NT2/D1 (cell line): ENCODE measurements at regions not wholly inside any gene's neighbourhood (a gene's known extent, or its start where the extent isn't known, plus 50 kb on each side); places are given as distances from the start of the nearest gene placed in this dataset.

Experiments used
- DNase-seq: peaks from one replicate; pipeline ENCODE4 v3.0.0-alpha.2; 2011; ENCODE audit warnings: low read depth, low spot score
- H3K27me3 ChIP-seq: 2 replicates; pipeline ENCODE4 v1.6.0; 2011; ENCODE audit warnings: mild to moderate bottlenecking; ENCODE audit not compliant: insufficient read length, insufficient read depth
- H3K36me3 ChIP-seq: 2 replicates; pipeline ENCODE4 v1.6.1; 2011; ENCODE audit warnings: mild to moderate bottlenecking, low read length, mixed read lengths; ENCODE audit not compliant: insufficient read depth, insufficient read length
- H3K4me1 ChIP-seq: 2 replicates; pipeline ENCODE4 v1.5.1; 2011; ENCODE audit not compliant: insufficient read depth, insufficient read length
- H3K4me3 ChIP-seq: 2 replicates; pipeline ENCODE4 v1.5.1; 2011; ENCODE audit warnings: low read depth; ENCODE audit not compliant: insufficient read length
- H3K9ac ChIP-seq: 2 replicates; pipeline ENCODE4 v1.6.0; 2011; ENCODE audit warnings: low read depth; ENCODE audit not compliant: insufficient read length
- H3K9me3 ChIP-seq: 2 replicates; pipeline ENCODE4 v1.5.1; 2011; ENCODE audit warnings: mild to moderate bottlenecking, low read length; ENCODE audit not compliant: insufficient read depth
- SUZ12 ChIP-seq: IDR thresholded peaks from 2 replicates; pipeline ENCODE4 v1.6.1; 2011; ENCODE audit not compliant: insufficient read length, insufficient read depth; ENCODE audit errors: extremely low read depth
- YY1 ChIP-seq: IDR thresholded peaks from 2 replicates; pipeline ENCODE4 v1.6.1; 2011; ENCODE audit not compliant: insufficient read length, insufficient read depth
- ZNF274 ChIP-seq: IDR thresholded peaks from 2 replicates; pipeline ENCODE4 v1.6.1; 2011; ENCODE audit warnings: mild to moderate bottlenecking, low read depth, low read length

DNA sequence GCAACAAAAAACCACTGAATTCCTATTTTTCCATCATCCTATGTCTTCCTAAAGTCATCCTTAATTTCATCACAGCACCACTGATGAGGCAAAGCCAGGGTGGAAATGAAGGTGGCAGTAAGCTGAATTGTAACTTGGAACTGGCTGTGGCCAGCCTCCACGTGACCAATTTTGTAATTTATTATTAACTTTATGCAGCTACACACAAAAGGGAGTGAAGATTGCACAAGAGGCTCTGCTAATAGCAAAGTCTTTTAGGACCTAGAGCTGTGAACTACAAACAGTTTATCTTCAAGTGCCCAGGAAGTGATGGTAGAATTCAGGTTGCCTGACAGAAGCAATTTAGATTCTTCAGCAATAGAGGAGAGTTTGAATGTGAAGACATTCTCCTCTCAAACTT is 176.4 kb downstream of the CCDC71L start:
- TF ChIP-seq YY1: no peak
- no peak for TF ChIP-seq ZNF274
- no peak for TF ChIP-seq SUZ12
- Histone ChIP-seq H3K27me3 (no peaks in the 10 kb centered on the region), H3K4me1 (no peaks in the 10 kb centered on the region), H3K36me3 (no peaks in the 10 kb centered on the region), H3K4me3 (no peak overlapping the region), H3K9ac (no peak overlapping the region), H3K9me3 (no peaks in the 10 kb centered on the region)
- no peak for DNase-seq

DNA sequence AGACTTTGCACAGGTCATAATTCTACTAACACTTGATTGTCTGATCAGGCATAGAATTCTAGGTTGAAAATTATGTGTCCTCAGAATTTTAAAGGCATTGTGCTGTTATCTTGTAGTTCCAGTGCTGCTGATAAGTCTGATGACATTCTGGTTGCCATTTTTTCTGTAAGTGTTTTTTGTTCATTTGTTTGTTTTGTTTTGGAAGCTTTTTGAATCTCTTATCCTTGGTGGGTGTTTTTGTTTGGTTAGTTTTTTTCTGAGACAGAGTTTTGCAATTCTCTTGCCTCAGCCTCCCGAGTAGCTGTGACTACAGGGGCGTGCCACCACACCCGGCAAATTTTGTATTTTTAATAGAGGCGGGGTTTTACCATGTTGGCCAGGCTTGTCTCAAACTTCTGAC is 178.9 kb downstream of the CCDC71L start:
- no peak for DNase-seq
- Histone ChIP-seq H3K36me3 (no peaks in the 10 kb centered on the region), H3K9ac (no peak overlapping the region), H3K4me1 (no peaks in the 10 kb centered on the region), H3K9me3 (no peaks in the 10 kb centered on the region), H3K4me3 (no peak overlapping the region), H3K27me3 (no peaks in the 10 kb centered on the region)
- TF ChIP-seq YY1 (no peak), SUZ12 (no peak), ZNF274 (no peak)

GRCh38 chr7:106480616-106481031 is 180.3 kb downstream of the CCDC71L start:
- TF ChIP-seq ZNF274 (no peak), SUZ12 (no peak), YY1 (no peak)
- DNase-seq: no peak
- no peak overlapping the region for H3K4me3 ChIP-seq
- no peak overlapping the region for H3K9ac ChIP-seq
- H3K36me3 ChIP-seq: no peaks in the 10 kb centered on the region
- H3K4me1 ChIP-seq: no peaks in the 10 kb centered on the region
- H3K27me3 ChIP-seq: no peaks in the 10 kb centered on the region
- no peaks in the 10 kb centered on the region for H3K9me3 ChIP-seq

DNA sequence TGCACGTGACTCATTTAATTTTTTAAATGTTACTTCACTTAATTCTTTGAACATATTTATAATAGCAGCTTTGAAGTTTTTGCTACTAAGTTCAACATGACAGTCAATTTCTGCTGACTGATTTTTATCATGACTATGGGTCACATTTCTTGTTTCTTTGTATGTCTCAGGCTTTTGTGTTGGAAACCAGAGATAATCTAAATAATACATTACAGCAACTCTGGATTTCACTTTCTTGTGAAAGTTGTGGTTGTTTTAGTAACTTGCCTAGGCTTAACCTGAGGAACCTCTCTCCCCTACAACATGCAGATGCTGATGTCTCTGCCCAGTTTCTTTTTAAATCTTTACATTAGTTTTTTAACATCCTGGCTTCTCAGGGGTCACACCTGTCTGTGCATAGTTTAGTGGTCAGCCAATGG is 180.8 kb downstream of the CCDC71L start:
- no peaks in the 10 kb centered on the region for H3K36me3 ChIP-seq
- no peak overlapping the region for H3K9ac ChIP-seq
- no peak for DNase-seq
- H3K4me1 ChIP-seq: no peaks in the 10 kb centered on the region
- no peak for TF ChIP-seq SUZ12
- no peak for TF ChIP-seq ZNF274
- no peak for TF ChIP-seq YY1
- no peaks in the 10 kb centered on the region for H3K9me3 ChIP-seq
- H3K4me3 ChIP-seq: no peak overlapping the region
- H3K27me3 ChIP-seq: no peaks in the 10 kb centered on the region

- Histone ChIP-seq H3K9ac (no peak overlapping the region), H3K9me3 (no peaks in the 10 kb centered on the region), H3K27me3 (no peaks in the 10 kb centered on the region), H3K36me3 (no peaks in the 10 kb centered on the region), H3K4me1 (no peaks in the 10 kb centered on the region), H3K4me3 (no peak overlapping the region)
- no peak for TF ChIP-seq YY1
- no peak for TF ChIP-seq SUZ12
- no peak for TF ChIP-seq ZNF274
- DNase-seq: no peak
These were observed 184.2 kb downstream of the CCDC71L start for GRCh38 chr7:106476751-106477150.

DNA sequence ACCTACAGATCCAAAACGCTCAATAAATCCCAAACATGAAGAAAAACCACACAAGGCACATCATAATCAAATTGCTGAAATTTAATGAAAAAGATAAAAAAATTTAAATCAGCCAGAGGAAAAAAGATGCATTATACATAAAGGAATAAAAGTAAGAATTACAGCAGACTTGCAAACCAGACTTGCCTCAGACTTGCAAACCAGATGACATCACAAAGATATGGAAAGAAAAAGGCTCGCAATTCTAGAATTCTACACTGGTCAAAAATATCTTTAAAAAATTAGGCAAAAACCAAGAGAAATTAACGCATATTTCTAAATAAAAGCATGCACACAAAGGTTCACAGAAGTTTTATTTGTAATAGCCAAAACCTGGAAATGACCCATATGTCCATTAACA is 188.0 kb upstream of the NAMPT start:
- DNase-seq: no peak
- no peak overlapping the region for H3K4me3 ChIP-seq
- H3K9me3 ChIP-seq: no peaks in the 10 kb centered on the region
- TF ChIP-seq YY1 (no peak), ZNF274 (no peak)
- no peaks in the 10 kb centered on the region for H3K4me1 ChIP-seq
- H3K9ac ChIP-seq: no peak overlapping the region
- no peaks in the 10 kb centered on the region for H3K36me3 ChIP-seq
- no peaks in the 10 kb centered on the region for H3K27me3 ChIP-seq

- Histone ChIP-seq H3K9me3 (no peaks in the 10 kb centered on the region), H3K36me3 (no peaks in the 10 kb centered on the region)
These were observed 187.1 kb upstream of the NAMPT start for GRCh38 chr7:106471686-106472440.

More at GRCh38 chr7:106471686-106472440, 187.1 kb upstream of the NAMPT start:
- no peaks in the 10 kb centered on the region for H3K27me3 ChIP-seq
- no peak for DNase-seq
- no peak overlapping the region for H3K4me3 ChIP-seq
- no peak overlapping the region for H3K9ac ChIP-seq
- TF ChIP-seq YY1 (no peak), ZNF274 (no peak), SUZ12 (no peak)
- H3K4me1 ChIP-seq: no peaks in the 10 kb centered on the region
